Mucosa of rectum (tissue), 2 donors: ENCODE measurements at regions not wholly inside any gene's neighbourhood (a gene's known extent, or its start where the extent isn't known, plus 50 kb on each side); places are given as distances from the start of the nearest gene placed in this dataset.
"Not testable (repeated sequence)": the region's sequence is repeated elsewhere in the genome, so short reads cannot be mapped to it uniquely, and the experiment has no call there.

ENCODE experiments used
- H3K27ac ChIP-seq, 2 donors: one replicate each; pipeline ENCODE4 v1.7.0; 2013; ENCODE audit warnings: inconsistent platforms in 2 of 2, low read depth in 2 of 2, low read length in 2 of 2
- H3K27me3 ChIP-seq, 2 donors: one replicate each; pipeline ENCODE4 v1.7.0; 2013; ENCODE audit warnings: low read length in 2 of 2; ENCODE audit not compliant: control insufficient read depth in 2 of 2, insufficient read depth in 2 of 2
- H3K36me3 ChIP-seq, 2 donors: one replicate each; pipeline ENCODE4 v1.7.0; 2013; ENCODE audit warnings: low read length in 2 of 2; ENCODE audit not compliant: control insufficient read depth in 2 of 2, insufficient read depth in 2 of 2
- H3K4me1 ChIP-seq, 2 donors: one replicate each; pipeline ENCODE4 v1.7.0; 2013; ENCODE audit warnings: low read length in 2 of 2, mild to moderate bottlenecking in 1 of 2; ENCODE audit not compliant: control insufficient read depth in 2 of 2, insufficient read depth in 2 of 2
- H3K4me3 ChIP-seq, 2 donors: one replicate each; pipeline ENCODE4 v1.7.0; 2013; ENCODE audit warnings: low read length in 2 of 2
- H3K9ac ChIP-seq, 2 donors: one replicate each; pipeline ENCODE4 v1.7.0; 2013; ENCODE audit warnings: low read length in 2 of 2, low read depth in 1 of 2, mild to moderate bottlenecking in 1 of 2
- H3K9me3 ChIP-seq, 2 donors: one replicate each; pipeline ENCODE4 v1.7.0; 2013; ENCODE audit warnings: low read length in 2 of 2; ENCODE audit not compliant: control insufficient read depth in 2 of 2
- donor health status: healthy.
- donor health status: Normal muscosa, but diverticular disease.

GRCh38 chr15:79492065-79492464 lies 59.9 kb downstream of the MINAR1 start:
- Histone ChIP-seq H3K27me3 (no peaks in the 10 kb centered on the region), H3K36me3 (no peaks in the 10 kb centered on the region), H3K4me3 (no peak overlapping the region), H3K27ac (no peak overlapping the region), H3K9ac (no peak overlapping the region), H3K4me1 (no peaks in the 10 kb centered on the region), H3K9me3 (no peaks in the 10 kb centered on the region)

- Histone ChIP-seq H3K4me1 (no peaks in the 10 kb centered on the region), H3K27ac (no peak overlapping the region), H3K4me3 (no peak overlapping the region), H3K36me3 (no peaks in the 10 kb centered on the region), H3K9ac (no peak overlapping the region), H3K9me3 (no peaks in the 10 kb centered on the region), H3K27me3 (no peaks in the 10 kb centered on the region)
Observed at GRCh38 chr15:79494384-79494909, 62.3 kb downstream of the MINAR1 start.

DNA sequence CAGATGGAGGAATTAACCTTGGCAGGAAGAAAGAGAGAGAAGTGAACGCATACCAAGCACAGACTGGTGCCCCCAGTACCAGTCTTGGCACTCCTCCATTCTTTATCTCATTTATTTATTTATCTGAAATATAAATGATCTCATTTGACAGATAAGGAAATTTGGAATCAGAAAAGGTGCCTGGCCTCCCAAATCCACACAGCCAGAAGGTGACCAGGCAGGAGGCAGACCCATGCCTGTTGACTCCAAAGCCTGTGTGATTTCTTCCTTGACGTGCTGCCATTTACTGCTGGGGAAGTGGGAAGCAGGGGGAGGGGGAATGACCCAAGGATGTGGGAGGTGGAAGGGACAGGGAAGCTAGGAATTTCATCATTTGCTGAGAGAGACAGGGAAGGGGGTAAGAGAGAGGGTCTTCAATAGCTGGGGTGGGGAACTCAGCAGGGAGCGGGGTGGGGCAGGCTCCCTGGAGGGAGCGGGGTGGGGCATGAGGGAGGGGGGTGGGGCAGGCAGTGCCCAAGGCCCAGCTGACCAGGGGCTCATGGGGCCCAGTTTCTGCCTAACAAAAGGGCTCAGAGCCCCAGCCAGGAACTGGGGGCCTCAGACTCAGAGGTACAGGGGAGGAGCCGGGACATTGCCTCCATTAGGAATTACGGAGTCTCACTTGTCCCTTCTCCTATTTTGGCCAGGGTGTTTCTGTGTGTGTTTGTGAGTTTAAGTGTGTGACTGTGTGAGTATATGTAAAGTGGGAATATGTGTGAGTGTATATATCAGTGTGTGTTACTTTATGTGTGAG lies 63.0 kb downstream of the MINAR1 start:
- no peaks in the 10 kb centered on the region for H3K9me3 ChIP-seq
- no peaks in the 10 kb centered on the region for H3K36me3 ChIP-seq
- no peak overlapping the region for H3K9ac ChIP-seq
- no peak overlapping the region for H3K27ac ChIP-seq
- no peaks in the 10 kb centered on the region for H3K27me3 ChIP-seq
- no peaks in the 10 kb centered on the region for H3K4me1 ChIP-seq
- H3K4me3 ChIP-seq: no peak overlapping the region

DNA sequence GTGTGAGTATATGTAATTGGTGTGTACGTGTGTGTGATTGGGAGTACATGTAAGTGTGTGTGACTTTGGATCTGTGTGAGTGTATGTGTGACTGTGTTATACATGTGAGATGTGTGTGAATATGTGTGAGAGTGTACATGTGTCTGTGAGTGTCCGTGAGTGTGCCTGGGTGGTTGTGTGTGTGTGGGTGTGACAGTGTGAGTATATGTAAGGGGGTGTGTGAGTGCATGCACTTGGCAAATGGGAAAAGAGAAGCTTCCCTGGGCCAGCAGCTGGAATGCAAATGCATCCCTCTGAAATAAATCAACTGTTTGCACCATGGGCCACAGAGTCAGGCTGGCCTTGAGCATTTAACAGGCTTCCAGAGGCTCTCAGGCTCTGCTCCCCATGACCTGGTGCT lies 63.6 kb downstream of the MINAR1 start:
- no peak overlapping the region for H3K27ac ChIP-seq
- no peaks in the 10 kb centered on the region for H3K27me3 ChIP-seq
- no peak overlapping the region for H3K4me3 ChIP-seq
- no peak overlapping the region for H3K9ac ChIP-seq
- no peaks in the 10 kb centered on the region for H3K9me3 ChIP-seq
- no peaks in the 10 kb centered on the region for H3K36me3 ChIP-seq
- H3K4me1 ChIP-seq: no peaks in the 10 kb centered on the region

- Histone ChIP-seq H3K36me3 (no peaks in the 10 kb centered on the region), H3K4me3 (no peak overlapping the region), H3K27me3 (no peaks in the 10 kb centered on the region), H3K9me3 (no peaks in the 10 kb centered on the region), H3K4me1 (no peaks in the 10 kb centered on the region), H3K27ac (no peak overlapping the region), H3K9ac (no peak overlapping the region)
Observed at GRCh38 chr15:79496838-79497237, 64.7 kb downstream of the MINAR1 start.

DNA sequence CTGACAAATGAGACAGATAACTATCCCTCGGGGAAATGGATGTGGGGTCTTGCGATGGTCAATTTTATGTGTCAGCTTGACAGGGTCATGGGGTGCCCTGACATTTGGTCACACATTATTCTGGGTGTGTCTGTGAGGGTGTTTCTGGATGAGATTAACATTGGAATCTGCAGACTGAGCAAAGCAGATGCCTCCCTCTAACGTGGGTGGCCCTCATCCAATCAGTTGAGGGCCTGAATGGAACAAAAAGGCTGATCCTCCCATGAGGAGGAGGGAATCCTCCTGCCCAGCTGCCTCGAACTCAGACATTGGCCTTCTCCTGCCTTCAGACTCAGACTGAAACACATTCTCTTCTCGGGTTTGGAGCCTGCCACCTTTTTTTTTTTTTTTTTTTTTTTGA lies 69.0 kb downstream of the MINAR1 start:
- no peak overlapping the region for H3K4me3 ChIP-seq
- H3K9me3 ChIP-seq: no peaks in the 10 kb centered on the region
- H3K4me1 ChIP-seq: no peaks in the 10 kb centered on the region
- H3K36me3 ChIP-seq: no peaks in the 10 kb centered on the region
- H3K27me3 ChIP-seq: no peaks in the 10 kb centered on the region
- no peak overlapping the region for H3K27ac ChIP-seq
- H3K9ac ChIP-seq: no peak overlapping the region

DNA sequence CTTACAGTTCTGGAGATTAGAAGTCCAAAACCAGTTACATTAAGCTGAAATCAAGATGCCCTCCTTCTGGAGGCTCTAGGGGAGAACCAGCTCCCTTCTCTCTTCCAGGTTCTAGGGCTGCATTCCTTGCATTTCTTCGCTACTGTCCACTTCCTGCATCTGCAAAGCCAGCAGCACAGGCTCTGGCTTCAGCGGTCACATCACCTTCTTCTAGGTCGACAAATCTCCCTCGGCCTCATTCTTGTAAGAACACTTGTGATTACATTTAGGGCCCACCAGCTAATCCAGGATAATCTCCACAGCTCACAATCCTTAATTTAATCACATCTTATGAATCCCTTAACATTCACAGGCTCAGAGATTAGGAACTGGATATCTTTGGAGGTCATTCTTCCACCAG lies 73.8 kb downstream of the MINAR1 start:
- Histone ChIP-seq H3K36me3 (no peaks in the 10 kb centered on the region), H3K9ac (no peak overlapping the region), H3K27ac (no peak overlapping the region), H3K4me3 (no peak overlapping the region), H3K27me3 (no peaks in the 10 kb centered on the region), H3K9me3 (no peaks in the 10 kb centered on the region), H3K4me1 (no peaks in the 10 kb centered on the region)

DNA sequence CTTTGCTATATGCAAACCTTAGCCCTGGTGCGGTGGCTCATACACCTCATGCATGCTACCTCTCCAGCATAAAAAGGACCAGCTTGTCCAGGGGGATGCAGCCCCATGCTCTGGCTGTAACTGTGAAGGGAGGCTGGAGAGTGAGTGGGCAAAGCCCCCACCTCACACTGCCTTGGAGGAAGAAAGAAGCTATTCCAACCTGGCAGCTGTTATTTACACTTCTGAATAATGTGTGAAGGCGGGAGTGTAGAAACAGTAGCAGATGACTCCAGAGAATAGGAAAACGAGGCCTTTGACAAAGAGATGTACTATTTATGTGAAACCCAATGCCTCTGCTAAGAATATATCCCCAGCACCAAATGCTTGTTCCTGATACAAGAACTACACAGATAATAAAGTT lies 80.7 kb downstream of the MINAR1 start:
- H3K27ac ChIP-seq, H3K9me3 ChIP-seq, H3K27me3 ChIP-seq, H3K9ac ChIP-seq, H3K36me3 ChIP-seq, H3K4me1 ChIP-seq, H3K4me3 ChIP-seq: not testable (repeated sequence)

DNA sequence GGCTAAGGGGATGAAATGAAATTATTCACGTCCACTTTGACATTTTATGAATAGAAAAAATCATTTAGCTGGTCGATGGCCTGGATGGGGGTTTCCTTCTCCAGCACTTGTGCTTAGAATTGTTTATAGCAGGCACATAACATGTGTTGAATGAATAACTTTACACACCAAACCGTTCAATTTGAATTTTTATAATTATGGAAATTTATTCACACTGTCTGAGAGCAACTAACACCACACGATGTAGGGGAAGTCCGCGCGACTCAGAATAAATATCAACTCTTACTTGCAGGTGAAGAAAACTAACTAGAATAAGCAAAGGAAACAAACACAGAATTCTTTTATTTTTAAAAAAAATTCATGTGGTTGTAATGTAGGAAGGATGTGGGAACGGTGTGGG lies 81.3 kb downstream of the MINAR1 start:
- no peaks in the 10 kb centered on the region for H3K9me3 ChIP-seq

GRCh38 chr15:79513940-79514339 lies 81.8 kb downstream of the MINAR1 start:
- H3K4me1 ChIP-seq: no peaks in the 10 kb centered on the region
- no peak overlapping the region for H3K9ac ChIP-seq
- no peak overlapping the region for H3K27ac ChIP-seq
- no peaks in the 10 kb centered on the region for H3K9me3 ChIP-seq
- H3K4me3 ChIP-seq: no peak overlapping the region
- no peaks in the 10 kb centered on the region for H3K27me3 ChIP-seq
- H3K36me3 ChIP-seq: no peaks in the 10 kb centered on the region

More for the DNA sequence above, 81.3 kb downstream of the MINAR1 start:
- Histone ChIP-seq H3K27me3 (no peaks in the 10 kb centered on the region), H3K36me3 (no peaks in the 10 kb centered on the region), H3K9ac (no peak overlapping the region), H3K4me3 (no peak overlapping the region), H3K27ac (no peak overlapping the region), H3K4me1 (no peaks in the 10 kb centered on the region)
